HG02759 (cell line): ENCODE measurements at regions not wholly inside any gene's neighbourhood (a gene's known extent, or its start where the extent isn't known, plus 50 kb on each side); places are given as distances from the start of the nearest gene placed in this dataset.
A peak's percentile ranks its signal among the peaks of the same experiment; 100 is the strongest.

Experiments used
- ATAC-seq: cut with Tn5 transposase; IDR thresholded peaks from one replicate; pipeline ENCODE4 v1.9.1; 2021; ENCODE audit warnings: mild to moderate bottlenecking, moderate library complexity; ENCODE audit not compliant: unreplicated experiment

DNA sequence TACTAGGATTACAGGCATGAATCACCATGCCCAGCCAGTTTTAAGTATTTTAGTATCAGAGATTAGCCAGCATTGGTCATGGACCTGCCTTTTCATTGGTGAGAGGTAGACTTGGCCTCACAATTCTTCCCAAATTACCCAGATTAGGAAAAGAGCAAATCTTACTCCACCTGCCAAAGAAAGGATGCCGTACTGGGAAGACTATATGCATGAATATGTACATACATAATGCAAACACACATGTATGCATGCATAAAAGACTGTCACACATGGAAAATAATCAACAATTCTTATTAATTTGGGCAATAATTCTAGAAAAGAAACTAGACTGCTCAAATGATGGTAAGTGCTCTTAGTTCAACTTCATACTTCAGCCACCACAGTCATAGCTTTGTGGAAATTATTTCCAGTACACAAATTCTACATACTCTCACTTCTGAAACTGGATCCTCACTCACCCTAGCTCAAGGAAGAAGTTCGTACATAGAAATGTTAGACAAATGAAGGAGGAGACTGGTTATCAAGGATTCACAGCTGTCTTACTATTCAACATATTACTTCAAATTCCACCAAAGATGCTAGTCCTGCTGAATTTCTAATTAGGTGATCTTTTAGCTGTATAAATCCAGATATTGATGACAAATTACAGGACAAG lies 73.7 kb downstream of the MINAR2 start:
- ATAC-seq = no peak

DNA sequence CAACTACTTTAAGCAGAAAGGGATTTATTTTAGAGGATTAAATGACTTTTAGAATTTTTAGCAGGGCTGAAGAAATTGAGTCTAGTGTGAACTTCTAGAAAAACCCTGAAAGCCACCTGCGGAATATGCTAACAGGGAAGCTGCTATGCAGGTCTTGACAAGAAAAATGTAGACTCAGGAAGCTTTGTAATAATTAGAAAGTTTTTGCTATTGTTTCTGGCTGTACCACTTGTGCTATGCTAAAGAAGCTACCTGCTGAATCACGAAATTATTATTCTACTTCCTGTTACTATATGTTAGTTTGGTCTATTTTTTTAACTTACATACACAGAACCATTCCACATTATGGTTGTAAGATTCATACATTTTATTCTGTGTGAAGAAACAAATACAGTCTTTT lies 74.0 kb upstream of the CHSY3 start:
- ATAC-seq = no peak

DNA sequence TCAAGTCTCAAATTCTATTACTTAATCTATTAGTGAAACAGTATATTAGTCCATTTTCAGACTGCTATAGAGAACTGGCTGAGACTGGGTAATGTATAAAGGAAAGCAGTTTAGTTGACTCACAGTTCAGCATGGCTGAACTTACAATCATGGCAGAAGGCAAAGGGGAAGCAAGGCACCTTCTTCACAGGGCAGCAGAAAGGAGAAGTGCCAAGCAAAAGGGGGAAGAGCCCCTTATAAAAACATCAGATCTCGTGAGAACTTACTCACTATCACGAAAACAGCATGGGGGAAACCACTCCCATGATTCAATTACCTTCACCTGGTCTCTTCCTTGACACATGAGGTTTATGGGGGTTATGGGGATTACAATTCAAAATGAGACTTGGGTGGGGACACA lies 67.9 kb upstream of the CHSY3 start:
- no peak for ATAC-seq

- no peak for ATAC-seq
These were observed 59.5 kb upstream of the CHSY3 start for GRCh38 chr5:129844764-129845163.

GRCh38 chr5:129852747-129853352 lies 51.4 kb upstream of the CHSY3 start:
- ATAC-seq = peak; percentile 98

- no peak for ATAC-seq
These were observed 50.7 kb upstream of the CHSY3 start for GRCh38 chr5:129853588-129853987.
